ENCODE measurements at regions not wholly inside any gene's neighbourhood (a gene's known extent, or its start where the extent isn't known, plus 50 kb on each side); places are given as distances from the start of the nearest gene placed in this dataset.

GRCh38 chr4:157832596-157832995 is 340.2 kb downstream of the GASK1B start:
- ATAC-seq (no peak), DNase-seq (no peak)
- Histone ChIP-seq H3K27me3 (no peaks in the 10 kb centered on the region), H3K36me3 (no peaks in the 10 kb centered on the region), H3K9me3 (no peaks in the 10 kb centered on the region), H3K4me3 (no peak overlapping the region), H3K27ac (no peak overlapping the region), H3K4me1 (no peaks in the 10 kb centered on the region)
- no peak for TF ChIP-seq CTCF (IDR thresholded peaks at IDR 0.05)
- intact Hi-C loops (cut with DNase I) = no loop called here

GRCh38 chr4:157824021-157824420 is 348.8 kb downstream of the GASK1B start:
- H3K4me1 ChIP-seq = no peaks in the 10 kb centered on the region
- no peak for TF ChIP-seq CTCF (IDR thresholded peaks at IDR 0.05)
- intact Hi-C loops (cut with DNase I) = no loop called here
- peak; percentile 65 for ATAC-seq
- no peaks in the 10 kb centered on the region for H3K9me3 ChIP-seq
- no peaks in the 10 kb centered on the region for H3K36me3 ChIP-seq
- no peaks in the 10 kb centered on the region for H3K27me3 ChIP-seq
- H3K27ac ChIP-seq = peak overlapping the region; percentile 17
- peak; percentile 70 for DNase-seq
- no peak overlapping the region for H3K4me3 ChIP-seq

GRCh38 chr4:157821814-157822213 is 351.0 kb downstream of the GASK1B start:
- no peak overlapping the region for H3K27ac ChIP-seq
- intact Hi-C loops (cut with DNase I) = no loop called here
- no peaks in the 10 kb centered on the region for H3K36me3 ChIP-seq
- no peak for TF ChIP-seq CTCF (IDR thresholded peaks at IDR 0.05)
- ATAC-seq = peak; percentile 39
- H3K4me1 ChIP-seq = no peaks in the 10 kb centered on the region
- H3K4me3 ChIP-seq = no peak overlapping the region
- no peak for DNase-seq
- H3K9me3 ChIP-seq = no peaks in the 10 kb centered on the region
- no peaks in the 10 kb centered on the region for H3K27me3 ChIP-seq

GRCh38 chr4:157819693-157820464 is 352.9 kb downstream of the GASK1B start:
- no peaks in the 10 kb centered on the region for H3K4me1 ChIP-seq
- DNase-seq (no peak), ATAC-seq (no peak)
- no peak overlapping the region for H3K4me3 ChIP-seq
- TF ChIP-seq CTCF (IDR thresholded peaks at IDR 0.05) = no peak
- no peak overlapping the region for H3K27ac ChIP-seq
- H3K27me3 ChIP-seq = no peaks in the 10 kb centered on the region
- no peaks in the 10 kb centered on the region for H3K36me3 ChIP-seq
- no peaks in the 10 kb centered on the region for H3K9me3 ChIP-seq
- intact Hi-C loops (cut with DNase I) = no loop called here

- DNase-seq (no peak), ATAC-seq (peak; percentile 23)
- H3K27me3 ChIP-seq = no peaks in the 10 kb centered on the region
- no peak for TF ChIP-seq CTCF (IDR thresholded peaks at IDR 0.05)
- intact Hi-C loops (cut with DNase I) = no loop called here
- H3K4me1 ChIP-seq = no peaks in the 10 kb centered on the region
- H3K36me3 ChIP-seq = no peaks in the 10 kb centered on the region
- no peaks in the 10 kb centered on the region for H3K9me3 ChIP-seq
- no peak overlapping the region for H3K27ac ChIP-seq
- no peak overlapping the region for H3K4me3 ChIP-seq
These were observed 353.7 kb downstream of the GASK1B start for GRCh38 chr4:157818946-157819692.
